WERI-Rb-1 (cell line): ENCODE measurements at regions not wholly inside any gene's neighbourhood (a gene's known extent, or its start where the extent isn't known, plus 50 kb on each side); places are given as distances from the start of the nearest gene placed in this dataset.

Source experiments
- DNase-seq: peaks from one replicate; pipeline ENCODE4 v3.0.0-alpha.2; 2020
- H3K27ac ChIP-seq: fragments of 250-450 bp; sonication (Bioruptor Pico); 2 replicates; pipeline ENCODE4 v1.5.1; 2020; ENCODE audit warnings: mild to moderate bottlenecking, moderate library complexity
- H3K27me3 ChIP-seq: fragments of 250-450 bp; sonication (Bioruptor Pico); 2 replicates; pipeline ENCODE4 v1.5.1; 2021; ENCODE audit warnings: mild to moderate bottlenecking, low read depth, moderate library complexity; ENCODE audit not compliant: insufficient read depth, severe bottlenecking
- H3K36me3 ChIP-seq: fragments of 250-450 bp; sonication (Bioruptor Pico); 2 replicates; pipeline ENCODE4 v1.5.1; 2020; ENCODE audit warnings: mild to moderate bottlenecking, moderate library complexity
- H3K4me3 ChIP-seq: 2 replicates; pipeline ENCODE4 v1.5.1; 2011; ENCODE audit warnings: low read depth, mild to moderate bottlenecking, control low read depth, low read length
- H3K9me3 ChIP-seq: fragments of 250-450 bp; sonication (Bioruptor Pico); 2 replicates; pipeline ENCODE4 v1.5.1; 2021; ENCODE audit warnings: mild to moderate bottlenecking, moderate library complexity; ENCODE audit not compliant: severe bottlenecking
- TF ChIP-seq, protein P1 (sequence below): IDR thresholded peaks from 2 replicates; pipeline ENCODE4 v1.5.1; 2011; ENCODE audit warnings: low read depth, mild to moderate bottlenecking, control low read depth, inconsistent platforms, low read length

GRCh38 chr5:87844449-87844848 lies 424.2 kb downstream of the TMEM161B start:
- Histone ChIP-seq H3K36me3 (no peaks in the 10 kb centered on the region), H3K9me3 (no peaks in the 10 kb centered on the region), H3K27ac (no peak overlapping the region), H3K27me3 (no peaks in the 10 kb centered on the region), H3K4me3 (no peak overlapping the region)
- TF ChIP-seq, protein P1, sequence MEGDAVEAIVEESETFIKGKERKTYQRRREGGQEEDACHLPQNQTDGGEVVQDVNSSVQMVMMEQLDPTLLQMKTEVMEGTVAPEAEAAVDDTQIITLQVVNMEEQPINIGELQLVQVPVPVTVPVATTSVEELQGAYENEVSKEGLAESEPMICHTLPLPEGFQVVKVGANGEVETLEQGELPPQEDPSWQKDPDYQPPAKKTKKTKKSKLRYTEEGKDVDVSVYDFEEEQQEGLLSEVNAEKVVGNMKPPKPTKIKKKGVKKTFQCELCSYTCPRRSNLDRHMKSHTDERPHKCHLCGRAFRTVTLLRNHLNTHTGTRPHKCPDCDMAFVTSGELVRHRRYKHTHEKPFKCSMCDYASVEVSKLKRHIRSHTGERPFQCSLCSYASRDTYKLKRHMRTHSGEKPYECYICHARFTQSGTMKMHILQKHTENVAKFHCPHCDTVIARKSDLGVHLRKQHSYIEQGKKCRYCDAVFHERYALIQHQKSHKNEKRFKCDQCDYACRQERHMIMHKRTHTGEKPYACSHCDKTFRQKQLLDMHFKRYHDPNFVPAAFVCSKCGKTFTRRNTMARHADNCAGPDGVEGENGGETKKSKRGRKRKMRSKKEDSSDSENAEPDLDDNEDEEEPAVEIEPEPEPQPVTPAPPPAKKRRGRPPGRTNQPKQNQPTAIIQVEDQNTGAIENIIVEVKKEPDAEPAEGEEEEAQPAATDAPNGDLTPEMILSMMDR: no peak
- DNase-seq: no peak

GRCh38 chr5:87836696-87837095 lies 424.0 kb upstream of the CCNH start:
- TF ChIP-seq, protein P1: no peak
- Histone ChIP-seq H3K4me3 (no peak overlapping the region), H3K27me3 (no peaks in the 10 kb centered on the region), H3K9me3 (peaks cover 6% of the 10 kb centered on the region), H3K27ac (no peak overlapping the region), H3K36me3 (no peaks in the 10 kb centered on the region)
- DNase-seq: no peak

DNA sequence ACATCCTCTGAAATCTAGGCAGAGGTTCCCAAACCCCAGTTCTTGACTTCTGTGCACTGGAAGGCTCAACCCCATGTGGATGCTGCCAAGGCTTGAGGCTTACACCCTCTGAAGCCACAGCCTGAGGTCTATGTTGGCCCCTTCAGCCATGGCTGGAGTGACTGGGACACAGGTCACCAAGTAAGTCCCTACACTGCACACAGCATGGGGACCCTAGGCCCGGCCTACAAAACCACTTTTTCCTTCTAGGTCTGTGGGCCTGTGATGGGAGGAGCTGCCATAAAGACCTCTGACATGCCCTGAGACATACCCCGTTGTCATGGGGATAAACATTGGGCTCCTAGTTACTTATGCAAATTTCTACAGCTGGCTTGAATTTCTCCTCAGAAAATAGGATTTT lies 418.8 kb upstream of the CCNH start:
- no peaks in the 10 kb centered on the region for H3K27me3 ChIP-seq
- peaks cover 6% of the 10 kb centered on the region for H3K9me3 ChIP-seq
- no peak overlapping the region for H3K27ac ChIP-seq
- TF ChIP-seq, protein P1: no peak
- H3K4me3 ChIP-seq: no peak overlapping the region
- DNase-seq: no peak
- H3K36me3 ChIP-seq: no peaks in the 10 kb centered on the region

DNA sequence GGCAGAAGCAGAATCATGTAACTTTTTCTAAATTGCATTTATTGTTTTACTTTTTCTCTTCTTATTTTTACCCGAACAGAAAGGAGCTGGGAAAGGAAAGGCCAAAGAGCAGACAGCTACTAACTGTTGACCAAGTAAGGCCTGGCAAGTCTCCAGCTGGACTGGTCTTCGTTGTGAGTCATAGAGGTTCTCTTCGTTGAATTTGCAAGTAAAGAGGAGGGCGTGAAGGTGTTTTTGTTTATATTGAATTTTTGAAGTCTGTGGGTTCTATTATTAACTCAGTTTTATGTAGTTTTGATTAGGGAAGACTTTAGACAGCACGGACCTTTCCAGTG lies 416.5 kb upstream of the CCNH start:
- Histone ChIP-seq H3K27me3 (no peaks in the 10 kb centered on the region), H3K9me3 (peaks cover 6% of the 10 kb centered on the region), H3K36me3 (no peaks in the 10 kb centered on the region), H3K27ac (no peak overlapping the region), H3K4me3 (no peak overlapping the region)
- no peak for DNase-seq
- TF ChIP-seq, protein P1: no peak

GRCh38 chr5:87828545-87829216 lies 416.0 kb upstream of the CCNH start:
- no peaks in the 10 kb centered on the region for H3K36me3 ChIP-seq

More at GRCh38 chr5:87828545-87829216, 416.0 kb upstream of the CCNH start:
- H3K4me3 ChIP-seq: no peak overlapping the region
- TF ChIP-seq, protein P1: no peak
- no peaks in the 10 kb centered on the region for H3K27me3 ChIP-seq
- DNase-seq: no peak
- peaks cover 6% of the 10 kb centered on the region for H3K9me3 ChIP-seq
- no peak overlapping the region for H3K27ac ChIP-seq
